Activated naive CD4-positive, alpha-beta T cell treated with anti-CD3 and anti-CD28 coated beads for 36 hours (primary cell): ENCODE measurements at regions not wholly inside any gene's neighbourhood (a gene's known extent, or its start where the extent isn't known, plus 50 kb on each side); places are given as distances from the start of the nearest gene placed in this dataset.

ENCODE experiments used
- CTCF ChIA-PET: fragments of 350-600 bp; sonication (Branson Sonifier 250); formaldehyde crosslinking; loops from one replicate; lab custom pipeline; 2021; ENCODE audit warnings: antibody characterized with exemption; lab: Charles Lee
- DNase-seq: peaks from one replicate; pipeline ENCODE4 v3.0.0-alpha.2; 2020
- H3K27ac Mint-ChIP-seq: one replicate; pipeline ENCODE4 v1.8.0; 2021; ENCODE audit warnings: mild to moderate bottlenecking, mixed read lengths
- H3K27me3 Mint-ChIP-seq: one replicate; pipeline ENCODE4 v1.8.0; 2021; ENCODE audit warnings: low read depth, mixed read lengths
- H3K36me3 Mint-ChIP-seq: one replicate; pipeline ENCODE4 v1.8.0; 2021; ENCODE audit warnings: low read depth, mixed read lengths
- H3K4me1 Mint-ChIP-seq: one replicate; pipeline ENCODE4 v1.8.0; 2021; ENCODE audit warnings: low read depth, mixed read lengths
- H3K4me3 Mint-ChIP-seq: one replicate; pipeline ENCODE4 v1.8.0; 2021; ENCODE audit warnings: mild to moderate bottlenecking, moderate library complexity, mixed read lengths
- H3K9me3 Mint-ChIP-seq: one replicate; pipeline ENCODE4 v1.8.0; 2021; ENCODE audit warnings: mixed read lengths
- intact Hi-C: fragments of 100-400 bp; cut with micrococcal nuclease; formaldehyde crosslinking; loops from one replicate; pipeline ENCODE4 v1.15.1; 2023

GRCh38 chr2:215617060-215617824 is 181.4 kb upstream of the FN1 start:
- Mint-ChIP-seq H3K4me3 (no peak overlapping the region), H3K27me3 (peaks cover 15% of the 10 kb centered on the region), H3K9me3 (no peaks in the 10 kb centered on the region), H3K27ac (no peak overlapping the region), H3K4me1 (peaks cover 6% of the 10 kb centered on the region), H3K36me3 (no peaks in the 10 kb centered on the region)
- intact Hi-C loops: no loop called here
- CTCF ChIA-PET: no interaction called here
- DNase-seq: no peak

DNA sequence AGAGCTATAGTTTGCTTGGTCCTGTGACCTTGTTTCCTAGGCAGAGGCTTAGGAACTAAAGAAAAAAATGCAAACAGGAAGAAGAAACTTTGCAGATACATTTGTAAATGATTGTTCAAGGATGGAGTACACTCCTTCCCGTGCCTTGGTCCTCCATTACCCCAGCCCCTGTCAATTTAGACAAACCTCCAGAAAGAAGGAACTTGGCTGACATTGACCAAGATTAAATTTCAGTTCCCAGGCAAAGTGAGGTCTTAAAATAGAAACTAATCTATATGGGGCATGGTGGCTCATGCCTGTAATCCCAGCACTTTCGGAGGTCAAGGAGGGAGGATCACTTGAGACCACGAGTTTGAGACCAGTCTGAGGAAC is 179.9 kb upstream of the FN1 start:
- H3K27ac Mint-ChIP-seq: no peak overlapping the region
- CTCF ChIA-PET: no interaction called here
- DNase-seq: no peak
- H3K4me3 Mint-ChIP-seq: no peak overlapping the region
- peaks cover 10% of the 10 kb centered on the region for H3K27me3 Mint-ChIP-seq
- no peaks in the 10 kb centered on the region for H3K9me3 Mint-ChIP-seq
- intact Hi-C loops: no loop called here
- peaks cover 6% of the 10 kb centered on the region for H3K4me1 Mint-ChIP-seq
- no peaks in the 10 kb centered on the region for H3K36me3 Mint-ChIP-seq

DNA sequence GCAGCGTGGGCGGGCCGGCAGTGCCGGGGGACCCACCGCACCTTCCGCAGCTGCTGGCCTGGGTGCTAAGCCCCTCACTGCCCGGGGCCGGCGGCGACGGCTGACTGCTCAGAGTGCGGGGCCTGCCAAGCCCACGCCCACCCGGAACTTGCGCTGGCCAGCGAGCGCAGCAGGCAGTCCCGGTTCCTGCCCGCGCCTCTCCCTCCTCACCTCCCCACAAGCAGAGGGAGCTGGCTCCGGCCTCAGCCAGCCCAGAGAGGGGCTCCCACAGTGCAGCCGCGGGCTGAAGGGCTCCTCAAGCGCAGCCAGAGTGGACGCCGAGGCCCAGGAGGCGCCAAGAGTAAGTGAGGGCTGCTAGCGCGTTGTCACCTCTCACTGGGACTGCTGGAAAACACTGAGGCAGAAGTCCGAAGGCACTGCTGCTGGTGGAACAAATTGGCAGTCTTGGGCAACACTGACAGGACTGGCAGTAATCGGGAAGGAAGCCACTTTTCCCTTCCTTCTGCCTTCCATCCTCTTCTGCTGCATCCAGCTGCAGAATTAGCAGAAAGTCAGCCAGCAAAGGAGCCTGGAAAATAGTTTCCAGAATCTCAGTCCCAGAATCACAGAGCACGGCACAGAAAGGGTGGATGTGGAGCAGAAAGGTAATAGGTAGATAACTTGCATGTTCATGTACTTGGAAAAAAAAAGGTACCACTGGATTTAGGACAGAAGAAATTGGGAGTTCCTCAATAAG is 179.4 kb upstream of the FN1 start:
- H3K27ac Mint-ChIP-seq: no peak overlapping the region
- no peak for DNase-seq
- H3K4me3 Mint-ChIP-seq: no peak overlapping the region

DNA sequence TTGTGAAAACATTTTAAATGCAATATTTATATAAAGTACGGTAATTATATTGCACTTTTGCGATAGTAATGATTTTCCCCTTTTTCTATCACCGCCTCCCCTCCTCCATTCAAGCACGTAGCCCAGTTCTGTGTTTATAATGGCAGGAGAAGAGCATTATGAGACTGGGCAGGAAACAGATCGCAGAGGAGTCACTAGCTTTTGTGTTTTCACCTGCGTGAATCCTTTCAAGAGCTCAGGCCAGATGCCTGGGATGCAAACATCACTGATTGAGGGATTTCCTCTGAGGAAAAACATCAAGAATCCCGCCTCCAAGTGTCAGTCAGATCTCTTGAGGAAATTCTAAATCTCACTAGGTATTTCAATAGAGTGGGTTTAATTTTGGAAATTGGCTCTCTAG is 178.4 kb upstream of the FN1 start:
- Mint-ChIP-seq H3K27me3 (peaks cover 3% of the 10 kb centered on the region), H3K4me3 (no peak overlapping the region), H3K27ac (no peak overlapping the region), H3K9me3 (no peaks in the 10 kb centered on the region), H3K36me3 (no peaks in the 10 kb centered on the region), H3K4me1 (no peaks in the 10 kb centered on the region)
- intact Hi-C loops: no loop called here
- no peak for DNase-seq
- CTCF ChIA-PET: interaction anchor here (0.7 kb wide), 1 partner anchor 12 kb away, joined by 3 read pairs; no protein-coding TSS in a partner anchor

More for the DNA sequence above, 179.4 kb upstream of the FN1 start:
- peaks cover 6% of the 10 kb centered on the region for H3K4me1 Mint-ChIP-seq
- CTCF ChIA-PET: no interaction called here
- intact Hi-C loops: no loop called here
- peaks cover 9% of the 10 kb centered on the region for H3K27me3 Mint-ChIP-seq
- no peaks in the 10 kb centered on the region for H3K36me3 Mint-ChIP-seq
- H3K9me3 Mint-ChIP-seq: no peaks in the 10 kb centered on the region

DNA sequence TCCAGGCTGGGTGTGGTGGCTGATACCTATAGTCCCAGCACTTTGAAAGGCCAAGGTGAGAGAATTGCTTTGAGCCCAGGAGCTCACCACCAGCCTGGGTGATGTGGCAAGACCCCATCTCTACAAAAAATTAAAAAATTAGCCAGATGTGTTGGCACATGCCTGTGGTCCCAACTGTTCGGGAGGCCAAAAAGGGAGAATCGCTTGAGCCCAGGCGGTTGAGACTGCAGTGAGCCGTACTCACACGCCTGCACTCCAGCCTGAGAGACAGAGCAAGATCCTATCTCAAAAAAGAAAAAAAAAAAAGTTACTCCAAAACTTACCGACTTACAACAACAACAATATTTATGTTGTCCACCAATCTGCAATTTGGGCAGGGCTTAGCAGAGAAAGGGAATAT is 178.0 kb upstream of the FN1 start:
- H3K27me3 Mint-ChIP-seq: peaks cover 2% of the 10 kb centered on the region
- intact Hi-C loops: no loop called here
- H3K9me3 Mint-ChIP-seq: no peaks in the 10 kb centered on the region
- H3K4me1 Mint-ChIP-seq: no peaks in the 10 kb centered on the region
- no peaks in the 10 kb centered on the region for H3K36me3 Mint-ChIP-seq
- DNase-seq: no peak
- H3K4me3 Mint-ChIP-seq: no peak overlapping the region
- CTCF ChIA-PET: interaction anchor here (0.7 kb wide), 1 partner anchor 13 kb away, joined by 3 read pairs; no protein-coding TSS in a partner anchor
- H3K27ac Mint-ChIP-seq: no peak overlapping the region

- CTCF ChIA-PET: no interaction called here
- Mint-ChIP-seq H3K4me3 (no peak overlapping the region), H3K9me3 (no peaks in the 10 kb centered on the region), H3K27me3 (peaks cover 2% of the 10 kb centered on the region), H3K36me3 (no peaks in the 10 kb centered on the region), H3K27ac (no peak overlapping the region), H3K4me1 (no peaks in the 10 kb centered on the region)
- intact Hi-C loops: no loop called here
- DNase-seq: no peak
Observed at GRCh38 chr2:215613280-215613679, 177.4 kb upstream of the FN1 start.

DNA sequence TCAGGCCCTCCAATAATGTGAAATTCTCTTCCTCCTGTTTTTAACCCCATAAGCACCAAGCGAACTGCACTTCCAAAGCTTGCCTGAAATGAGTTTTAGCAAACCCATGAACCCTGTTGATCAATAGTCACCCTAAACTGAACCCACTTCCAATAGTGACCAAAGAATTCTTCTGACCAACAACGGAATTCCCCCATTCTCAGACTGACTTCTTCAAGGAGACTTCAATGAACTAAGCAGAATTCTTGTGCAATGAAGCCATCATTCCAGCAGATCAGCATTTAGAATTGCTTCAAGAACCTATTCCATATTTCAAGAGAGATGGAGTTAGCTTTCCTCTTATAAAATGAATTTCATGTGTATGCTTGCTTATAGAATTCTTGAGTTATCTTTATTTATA is 176.9 kb upstream of the FN1 start:
- Mint-ChIP-seq H3K27me3 (no peaks in the 10 kb centered on the region), H3K4me1 (no peaks in the 10 kb centered on the region), H3K4me3 (no peak overlapping the region), H3K9me3 (no peaks in the 10 kb centered on the region), H3K36me3 (no peaks in the 10 kb centered on the region), H3K27ac (no peak overlapping the region)
- intact Hi-C loops: no loop called here
- CTCF ChIA-PET: interaction anchor here (0.6 kb wide), 1 partner anchor 37 kb away, joined by 4 read pairs; no protein-coding TSS in a partner anchor
- DNase-seq: no peak

DNA sequence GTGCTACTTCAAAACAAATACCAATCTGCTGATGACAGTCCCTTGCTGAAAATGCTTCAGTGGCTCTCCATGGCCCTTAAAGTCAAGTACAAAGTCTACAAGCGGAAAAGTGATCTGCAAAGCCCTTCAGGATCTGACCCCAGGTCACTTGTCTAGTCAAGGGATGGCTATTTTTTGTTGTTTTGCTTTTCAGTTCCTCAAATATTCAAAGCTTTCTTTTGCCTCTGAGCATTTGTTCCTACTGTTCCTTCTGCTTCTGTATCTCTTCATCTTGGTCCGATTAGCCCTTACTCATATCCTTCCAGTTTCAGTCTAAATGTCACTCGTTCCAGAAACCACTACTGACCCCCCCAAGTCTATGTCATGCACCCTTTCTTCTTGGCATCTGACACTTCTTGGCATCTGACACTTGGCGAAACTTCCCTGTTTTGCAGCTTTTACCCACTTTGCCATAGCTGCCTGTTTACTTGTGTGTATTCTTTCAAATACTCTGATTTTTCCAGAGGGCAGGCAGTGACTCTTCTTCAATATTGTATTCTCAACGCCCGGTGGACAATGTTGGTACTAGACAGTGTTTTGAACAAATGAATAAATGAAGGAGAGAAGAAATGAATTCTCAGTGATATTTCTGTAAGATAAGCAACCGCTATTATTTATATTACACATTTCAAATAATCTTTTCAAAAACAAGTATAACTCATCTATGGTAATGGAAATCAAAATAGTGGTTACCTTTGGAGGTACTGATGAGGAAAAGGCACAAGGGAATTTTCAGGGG is 175.9 kb upstream of the FN1 start:
- intact Hi-C loops: no loop called here
- Mint-ChIP-seq H3K4me1 (no peaks in the 10 kb centered on the region), H3K9me3 (no peaks in the 10 kb centered on the region), H3K4me3 (no peak overlapping the region), H3K27me3 (no peaks in the 10 kb centered on the region), H3K36me3 (no peaks in the 10 kb centered on the region), H3K27ac (no peak overlapping the region)
- CTCF ChIA-PET: interaction anchor here (0.6 kb wide), 1 partner anchor 63 kb away, joined by 3 read pairs; no protein-coding TSS in a partner anchor
- no peak for DNase-seq

DNA sequence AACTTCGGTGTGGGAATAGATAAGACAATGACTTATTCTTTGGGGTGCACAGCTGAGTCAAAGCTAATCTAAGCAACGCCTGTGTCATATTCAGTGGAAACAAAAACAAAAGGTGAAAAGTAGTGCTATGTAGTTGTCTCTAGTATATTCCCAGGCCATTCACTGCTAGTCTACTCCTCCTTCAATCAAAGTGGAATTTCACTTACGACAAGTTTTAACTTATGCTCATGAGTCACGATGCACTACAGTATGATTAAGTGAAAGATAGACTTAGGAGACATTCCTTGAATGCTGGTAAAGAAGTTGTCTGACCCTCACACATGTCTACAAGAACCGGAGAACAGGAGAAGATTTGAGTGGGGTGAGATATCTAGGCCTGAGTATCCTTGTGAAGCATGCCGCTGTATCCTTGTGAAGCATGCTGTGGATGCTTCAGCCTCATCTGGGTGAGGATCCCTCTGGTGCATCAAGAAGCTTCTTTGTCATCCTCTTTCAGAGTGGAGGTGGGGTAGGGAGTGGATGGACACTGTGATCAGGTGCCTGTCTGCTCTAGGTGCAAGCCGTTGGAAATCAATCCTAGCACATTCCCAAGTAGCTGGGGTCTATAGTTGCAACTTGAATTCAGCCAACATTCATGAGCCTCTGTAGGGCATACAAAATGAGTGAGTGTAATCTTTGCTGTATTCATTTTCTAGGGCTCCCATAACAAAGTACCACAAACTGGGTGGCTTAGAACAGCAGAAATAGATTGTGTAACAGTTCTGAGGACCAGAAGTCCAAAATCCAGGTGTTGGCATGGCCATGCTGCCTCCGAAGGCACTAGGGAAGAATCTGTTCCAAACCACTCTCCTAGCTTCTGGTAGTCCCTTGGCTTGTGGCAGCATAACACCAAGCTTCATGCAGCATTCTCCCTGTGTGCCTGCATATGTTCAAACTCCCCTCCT is 173.5 kb upstream of the FN1 start:
- Mint-ChIP-seq H3K4me1 (no peaks in the 10 kb centered on the region), H3K9me3 (no peaks in the 10 kb centered on the region), H3K4me3 (no peak overlapping the region), H3K27me3 (no peaks in the 10 kb centered on the region), H3K36me3 (no peaks in the 10 kb centered on the region), H3K27ac (no peak overlapping the region)
- intact Hi-C loops: no loop called here
- no peak for DNase-seq
- CTCF ChIA-PET: no interaction called here

DNA sequence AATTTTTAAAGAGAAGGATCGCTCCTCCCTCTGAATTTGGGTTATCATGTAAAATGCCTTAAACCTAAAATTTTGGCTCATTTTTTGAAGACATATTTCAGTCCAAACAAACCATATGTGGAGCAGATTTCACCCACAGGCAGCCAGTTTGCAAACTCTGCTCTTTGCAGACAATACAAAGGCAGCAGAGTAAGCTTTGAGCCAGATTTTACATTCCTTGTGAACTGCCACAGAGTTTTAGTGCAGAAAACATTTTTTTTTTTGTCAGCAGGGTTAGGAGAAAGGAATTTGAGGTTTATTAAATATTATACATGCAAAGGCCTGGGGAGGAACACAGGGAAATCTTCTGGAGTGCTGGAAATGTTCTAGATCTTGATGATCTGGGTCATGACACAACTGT is 171.9 kb upstream of the FN1 start:
- H3K9me3 Mint-ChIP-seq: no peaks in the 10 kb centered on the region
- intact Hi-C loops: no loop called here
- H3K27me3 Mint-ChIP-seq: no peaks in the 10 kb centered on the region
- no peak overlapping the region for H3K27ac Mint-ChIP-seq
- H3K4me1 Mint-ChIP-seq: no peaks in the 10 kb centered on the region
- DNase-seq: no peak
- no peaks in the 10 kb centered on the region for H3K36me3 Mint-ChIP-seq
- CTCF ChIA-PET: no interaction called here
- no peak overlapping the region for H3K4me3 Mint-ChIP-seq

- intact Hi-C loops: no loop called here
- Mint-ChIP-seq H3K27ac (no peak overlapping the region), H3K36me3 (no peaks in the 10 kb centered on the region), H3K4me3 (no peak overlapping the region), H3K27me3 (no peaks in the 10 kb centered on the region), H3K9me3 (no peaks in the 10 kb centered on the region), H3K4me1 (no peaks in the 10 kb centered on the region)
- no peak for DNase-seq
- CTCF ChIA-PET: no interaction called here
Observed at GRCh38 chr2:215606219-215606618, 170.4 kb upstream of the FN1 start.

DNA sequence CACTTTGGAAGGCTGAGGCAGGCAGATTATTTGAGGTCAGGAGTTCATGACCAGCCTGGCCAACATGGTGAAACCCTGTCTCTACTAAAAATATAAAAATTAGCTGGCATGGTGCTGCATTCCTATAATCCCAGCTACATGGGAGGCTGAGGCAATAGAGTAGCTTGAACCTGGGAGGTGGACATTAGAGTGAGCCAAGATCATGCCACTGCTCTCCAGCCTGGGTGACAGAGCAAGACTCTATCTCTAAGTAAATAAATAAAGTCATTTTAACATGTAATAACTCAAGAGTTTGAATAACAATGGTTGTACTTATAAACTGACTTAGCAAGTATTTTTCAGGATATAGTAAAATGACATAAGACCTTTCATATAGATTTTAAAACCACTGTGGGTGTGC is 169.3 kb upstream of the FN1 start:
- Mint-ChIP-seq H3K36me3 (no peaks in the 10 kb centered on the region), H3K9me3 (no peaks in the 10 kb centered on the region), H3K27me3 (no peaks in the 10 kb centered on the region), H3K4me3 (no peak overlapping the region), H3K4me1 (no peaks in the 10 kb centered on the region), H3K27ac (no peak overlapping the region)
- intact Hi-C loops: no loop called here
- CTCF ChIA-PET: no interaction called here
- DNase-seq: no peak
